ENCODE measurements at regions not wholly inside any gene's neighbourhood (a gene's known extent, or its start where the extent isn't known, plus 50 kb on each side); places are given as distances from the start of the nearest gene placed in this dataset.

DNA sequence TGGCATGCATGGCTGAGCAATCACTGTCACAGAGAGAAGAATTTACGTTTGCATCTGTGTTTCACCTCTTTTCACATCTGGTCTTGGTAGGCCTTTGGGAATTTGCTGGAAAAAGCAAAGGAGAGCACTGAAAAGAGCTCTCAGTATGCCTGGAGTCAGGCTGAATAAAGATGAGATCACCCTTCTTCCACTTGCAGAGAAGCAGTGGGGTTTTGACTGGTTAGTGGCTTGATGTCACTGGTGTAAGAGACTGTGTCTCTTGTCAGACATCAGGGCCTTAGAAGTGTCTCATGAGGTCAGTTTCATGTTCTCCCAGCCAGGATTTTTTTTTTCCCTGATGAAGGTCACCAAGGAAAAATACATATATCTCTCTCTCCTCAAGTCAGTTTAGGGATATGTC lies 353.8 kb downstream of the INSIG2 start:
- peaks cover 0 to 1% (median 0%) of the 10 kb centered on the region in 7 donors for H3K9me3 Mint-ChIP-seq
- H3K4me3 Mint-ChIP-seq: no peak overlapping the region
- no peaks in the 10 kb centered on the region for H3K36me3 Mint-ChIP-seq
- no peaks in the 10 kb centered on the region for H3K27me3 Mint-ChIP-seq
- no peak for ATAC-seq (ENCODE audit: low read depth in 2 of 2)
- H3K27ac Mint-ChIP-seq: no peak overlapping the region
- no peak for DNase-seq
- Histone ChIP-seq H3K4me3 (ENCODE audit: low read depth, low read length) (no peak overlapping the region), H3K9me3 (ENCODE audit: control insufficient read depth in 2 of 2, low read length in 2 of 2) (no peaks in the 10 kb centered on the region), H3K4me1 (ENCODE audit: control insufficient read depth, insufficient read depth, low read length, poor library complexity, severe bottlenecking) (no peaks in the 10 kb centered on the region), H3K27me3 (ENCODE audit: control insufficient read depth, insufficient read depth, low read length) (no peaks in the 10 kb centered on the region), H3K36me3 (ENCODE audit: control insufficient read depth, insufficient read depth, low read length) (no peaks in the 10 kb centered on the region), H3K27ac (ENCODE audit: insufficient read depth, low read length, poor library complexity, severe bottlenecking) (no peak overlapping the region)
- no peaks in the 10 kb centered on the region for H3K4me1 Mint-ChIP-seq

DNA sequence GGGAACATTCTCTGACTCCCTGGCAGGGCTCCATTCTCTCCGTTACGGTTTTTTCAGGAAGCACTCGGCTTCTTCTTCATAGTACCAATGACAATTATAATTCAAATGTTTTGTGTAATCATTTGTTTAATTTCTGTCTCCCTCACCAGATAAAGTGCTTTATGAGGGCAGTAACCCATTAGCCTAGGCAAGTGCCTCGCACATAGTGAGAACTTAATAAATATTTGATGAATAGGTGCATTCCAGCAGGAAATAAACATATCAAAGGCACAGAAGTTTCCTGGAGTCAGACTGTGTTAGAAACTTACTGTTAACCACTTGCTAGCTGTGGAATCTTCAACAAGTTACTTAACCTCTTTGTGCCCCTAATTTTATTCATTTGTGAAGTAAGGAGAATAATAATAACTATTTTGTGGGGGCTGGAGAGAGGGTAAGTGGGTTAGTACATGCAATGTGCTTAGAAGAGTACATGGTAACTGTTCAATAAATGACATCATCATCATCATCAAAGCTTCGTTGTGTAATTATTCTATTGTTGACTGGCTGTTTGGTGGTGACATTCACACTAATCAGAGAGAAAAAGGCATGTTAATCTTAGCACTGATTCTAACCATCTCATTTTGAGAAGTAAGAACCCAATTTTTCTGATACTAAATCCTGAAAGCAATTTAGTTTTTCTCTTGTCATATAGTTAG lies 352.3 kb downstream of the INSIG2 start:
- Mint-ChIP-seq H3K4me3 (no peak overlapping the region), H3K4me1 (no peaks in the 10 kb centered on the region), H3K9me3 (peaks cover 0 to 1% (median 0%) of the 10 kb centered on the region in 7 donors), H3K36me3 (no peaks in the 10 kb centered on the region), H3K27ac (no peak overlapping the region), H3K27me3 (no peaks in the 10 kb centered on the region)
- Histone ChIP-seq H3K36me3 (ENCODE audit: control insufficient read depth, insufficient read depth, low read length) (no peaks in the 10 kb centered on the region), H3K4me1 (ENCODE audit: control insufficient read depth, insufficient read depth, low read length, poor library complexity, severe bottlenecking) (no peaks in the 10 kb centered on the region), H3K27me3 (ENCODE audit: control insufficient read depth, insufficient read depth, low read length) (no peaks in the 10 kb centered on the region), H3K4me3 (ENCODE audit: low read depth, low read length) (no peak overlapping the region), H3K9me3 (ENCODE audit: control insufficient read depth in 2 of 2, low read length in 2 of 2) (no peaks in the 10 kb centered on the region), H3K27ac (ENCODE audit: insufficient read depth, low read length, poor library complexity, severe bottlenecking) (no peak overlapping the region)
- ATAC-seq (ENCODE audit: low read depth in 2 of 2) (no peak), DNase-seq (no peak)

DNA sequence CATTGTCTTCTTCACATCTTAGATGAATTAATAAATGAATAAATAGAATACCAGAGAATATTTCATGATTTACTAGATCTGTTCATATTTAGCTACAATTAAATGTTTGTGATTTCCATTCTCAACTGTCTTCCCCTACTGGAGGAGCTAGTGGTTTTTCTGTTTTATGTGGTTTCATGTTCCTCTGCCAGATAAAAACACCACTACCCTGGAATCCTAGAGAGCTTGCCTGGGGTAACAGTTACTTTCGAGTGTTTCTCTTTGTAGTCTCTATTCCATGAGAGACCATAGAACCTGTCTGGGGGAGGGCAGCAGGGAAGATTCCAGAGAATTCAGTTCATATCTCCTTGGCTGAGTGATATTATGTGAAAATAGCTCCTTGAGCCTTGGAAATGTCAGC lies 349.2 kb downstream of the INSIG2 start:
- Mint-ChIP-seq H3K36me3 (no peaks in the 10 kb centered on the region), H3K4me3 (no peak overlapping the region), H3K27ac (no peak overlapping the region), H3K9me3 (no peaks in the 10 kb centered on the region), H3K27me3 (no peaks in the 10 kb centered on the region), H3K4me1 (no peaks in the 10 kb centered on the region)
- ATAC-seq (ENCODE audit: low read depth in 2 of 2) (no peak), DNase-seq (no peak)
- Histone ChIP-seq H3K4me3 (ENCODE audit: low read depth, low read length) (no peak overlapping the region), H3K36me3 (ENCODE audit: control insufficient read depth, insufficient read depth, low read length) (no peaks in the 10 kb centered on the region), H3K27ac (ENCODE audit: insufficient read depth, low read length, poor library complexity, severe bottlenecking) (no peak overlapping the region), H3K4me1 (ENCODE audit: control insufficient read depth, insufficient read depth, low read length, poor library complexity, severe bottlenecking) (no peaks in the 10 kb centered on the region), H3K9me3 (ENCODE audit: control insufficient read depth in 2 of 2, low read length in 2 of 2) (no peaks in the 10 kb centered on the region), H3K27me3 (ENCODE audit: control insufficient read depth, insufficient read depth, low read length) (no peaks in the 10 kb centered on the region)

- Histone ChIP-seq H3K9me3 (ENCODE audit: control insufficient read depth in 2 of 2, low read length in 2 of 2) (no peaks in the 10 kb centered on the region), H3K27me3 (ENCODE audit: control insufficient read depth, insufficient read depth, low read length) (no peaks in the 10 kb centered on the region), H3K4me1 (ENCODE audit: control insufficient read depth, insufficient read depth, low read length, poor library complexity, severe bottlenecking) (no peaks in the 10 kb centered on the region), H3K4me3 (ENCODE audit: low read depth, low read length) (no peak overlapping the region), H3K36me3 (ENCODE audit: control insufficient read depth, insufficient read depth, low read length) (no peaks in the 10 kb centered on the region), H3K27ac (ENCODE audit: insufficient read depth, low read length, poor library complexity, severe bottlenecking) (no peak overlapping the region)
- DNase-seq (no peak), ATAC-seq (ENCODE audit: low read depth in 2 of 2) (no peak)
- no peaks in the 10 kb centered on the region for H3K9me3 Mint-ChIP-seq
- no peak overlapping the region for H3K27ac Mint-ChIP-seq
- H3K36me3 Mint-ChIP-seq: no peaks in the 10 kb centered on the region
- no peak overlapping the region for H3K4me3 Mint-ChIP-seq
- H3K4me1 Mint-ChIP-seq: no peaks in the 10 kb centered on the region
- no peaks in the 10 kb centered on the region for H3K27me3 Mint-ChIP-seq
These were observed 343.7 kb downstream of the INSIG2 start for GRCh38 chr2:118431997-118432396.

- Histone ChIP-seq H3K27me3 (ENCODE audit: control insufficient read depth, insufficient read depth, low read length) (no peaks in the 10 kb centered on the region), H3K4me3 (ENCODE audit: low read depth, low read length) (no peak overlapping the region), H3K4me1 (ENCODE audit: control insufficient read depth, insufficient read depth, low read length, poor library complexity, severe bottlenecking) (no peaks in the 10 kb centered on the region), H3K36me3 (ENCODE audit: control insufficient read depth, insufficient read depth, low read length) (no peaks in the 10 kb centered on the region), H3K9me3 (ENCODE audit: control insufficient read depth in 2 of 2, low read length in 2 of 2) (no peaks in the 10 kb centered on the region), H3K27ac (ENCODE audit: insufficient read depth, low read length, poor library complexity, severe bottlenecking) (no peak overlapping the region)
- Mint-ChIP-seq H3K9me3 (no peaks in the 10 kb centered on the region), H3K36me3 (no peaks in the 10 kb centered on the region), H3K27me3 (no peaks in the 10 kb centered on the region), H3K4me3 (no peak overlapping the region), H3K4me1 (no peaks in the 10 kb centered on the region), H3K27ac (no peak overlapping the region)
- DNase-seq (no peak), ATAC-seq (ENCODE audit: low read depth in 2 of 2) (no peak)
These were observed 343.3 kb downstream of the INSIG2 start for GRCh38 chr2:118431586-118431985.

- Mint-ChIP-seq H3K9me3 (no peaks in the 10 kb centered on the region), H3K4me3 (no peak overlapping the region), H3K4me1 (no peaks in the 10 kb centered on the region), H3K36me3 (no peaks in the 10 kb centered on the region), H3K27ac (no peak overlapping the region), H3K27me3 (peaks cover 2% of the 10 kb centered on the region)
- ATAC-seq (ENCODE audit: low read depth in 2 of 2) (no peak), DNase-seq (no peak)
- Histone ChIP-seq H3K9me3 (ENCODE audit: control insufficient read depth in 2 of 2, low read length in 2 of 2) (no peaks in the 10 kb centered on the region), H3K27ac (ENCODE audit: insufficient read depth, low read length, poor library complexity, severe bottlenecking) (no peak overlapping the region), H3K36me3 (ENCODE audit: control insufficient read depth, insufficient read depth, low read length) (no peaks in the 10 kb centered on the region), H3K27me3 (ENCODE audit: control insufficient read depth, insufficient read depth, low read length) (no peaks in the 10 kb centered on the region), H3K4me1 (ENCODE audit: control insufficient read depth, insufficient read depth, low read length, poor library complexity, severe bottlenecking) (no peaks in the 10 kb centered on the region), H3K4me3 (ENCODE audit: low read depth, low read length) (no peak overlapping the region)
These were observed 342.9 kb downstream of the INSIG2 start for GRCh38 chr2:118431165-118431517.

- Histone ChIP-seq H3K27ac (ENCODE audit: insufficient read depth, low read length, poor library complexity, severe bottlenecking) (no peak overlapping the region), H3K27me3 (ENCODE audit: control insufficient read depth, insufficient read depth, low read length) (no peaks in the 10 kb centered on the region), H3K4me1 (ENCODE audit: control insufficient read depth, insufficient read depth, low read length, poor library complexity, severe bottlenecking) (no peaks in the 10 kb centered on the region), H3K4me3 (ENCODE audit: low read depth, low read length) (no peak overlapping the region), H3K36me3 (ENCODE audit: control insufficient read depth, insufficient read depth, low read length) (no peaks in the 10 kb centered on the region), H3K9me3 (ENCODE audit: control insufficient read depth in 2 of 2, low read length in 2 of 2) (no peaks in the 10 kb centered on the region)
- Mint-ChIP-seq H3K9me3 (no peaks in the 10 kb centered on the region), H3K27ac (no peak overlapping the region), H3K4me1 (no peaks in the 10 kb centered on the region), H3K36me3 (no peaks in the 10 kb centered on the region), H3K27me3 (peaks cover 5% of the 10 kb centered on the region), H3K4me3 (no peak overlapping the region)
- ATAC-seq (ENCODE audit: low read depth in 2 of 2) (no peak), DNase-seq (no peak)
These were observed 342.4 kb downstream of the INSIG2 start for GRCh38 chr2:118430510-118431164.

DNA sequence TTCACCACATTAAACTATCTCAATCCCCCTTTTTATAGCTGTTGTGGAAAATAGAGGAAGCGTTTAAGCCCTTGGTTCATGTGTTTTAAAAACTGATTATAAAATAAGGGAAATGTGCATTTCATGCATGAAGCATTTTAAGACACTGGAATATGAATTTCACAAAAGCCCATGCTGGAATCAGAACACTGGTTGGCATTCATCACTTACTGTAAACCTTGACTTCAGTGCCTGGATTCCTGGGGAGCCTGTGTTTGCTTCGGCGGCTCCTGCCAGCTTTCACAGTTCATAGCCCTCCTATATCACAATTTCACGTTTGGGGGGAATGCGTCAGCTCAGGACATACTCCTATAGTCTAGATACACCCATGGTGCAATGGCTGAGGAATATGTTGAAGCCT lies 336.9 kb downstream of the INSIG2 start:
- Mint-ChIP-seq H3K4me1 (no peaks in the 10 kb centered on the region), H3K27ac (no peak overlapping the region), H3K27me3 (peaks cover 5% of the 10 kb centered on the region), H3K36me3 (no peaks in the 10 kb centered on the region), H3K9me3 (peaks cover 0 to 3% (median 0%) of the 10 kb centered on the region in 7 donors), H3K4me3 (no peak overlapping the region)
- no peak for ATAC-seq (ENCODE audit: low read depth in 2 of 2)
- Histone ChIP-seq H3K4me1 (ENCODE audit: control insufficient read depth, insufficient read depth, low read length, poor library complexity, severe bottlenecking) (no peaks in the 10 kb centered on the region), H3K9me3 (ENCODE audit: control insufficient read depth in 2 of 2, low read length in 2 of 2) (no peaks in the 10 kb centered on the region), H3K27me3 (ENCODE audit: control insufficient read depth, insufficient read depth, low read length) (peaks cover 4% of the 10 kb centered on the region), H3K36me3 (ENCODE audit: control insufficient read depth, insufficient read depth, low read length) (no peaks in the 10 kb centered on the region), H3K27ac (ENCODE audit: insufficient read depth, low read length, poor library complexity, severe bottlenecking) (no peak overlapping the region), H3K4me3 (ENCODE audit: low read depth, low read length) (no peak overlapping the region)
- no peak for DNase-seq
